ENCODE measurements at regions not wholly inside any gene's neighbourhood (a gene's known extent, or its start where the extent isn't known, plus 50 kb on each side); places are given as distances from the start of the nearest gene placed in this dataset.

DNA sequence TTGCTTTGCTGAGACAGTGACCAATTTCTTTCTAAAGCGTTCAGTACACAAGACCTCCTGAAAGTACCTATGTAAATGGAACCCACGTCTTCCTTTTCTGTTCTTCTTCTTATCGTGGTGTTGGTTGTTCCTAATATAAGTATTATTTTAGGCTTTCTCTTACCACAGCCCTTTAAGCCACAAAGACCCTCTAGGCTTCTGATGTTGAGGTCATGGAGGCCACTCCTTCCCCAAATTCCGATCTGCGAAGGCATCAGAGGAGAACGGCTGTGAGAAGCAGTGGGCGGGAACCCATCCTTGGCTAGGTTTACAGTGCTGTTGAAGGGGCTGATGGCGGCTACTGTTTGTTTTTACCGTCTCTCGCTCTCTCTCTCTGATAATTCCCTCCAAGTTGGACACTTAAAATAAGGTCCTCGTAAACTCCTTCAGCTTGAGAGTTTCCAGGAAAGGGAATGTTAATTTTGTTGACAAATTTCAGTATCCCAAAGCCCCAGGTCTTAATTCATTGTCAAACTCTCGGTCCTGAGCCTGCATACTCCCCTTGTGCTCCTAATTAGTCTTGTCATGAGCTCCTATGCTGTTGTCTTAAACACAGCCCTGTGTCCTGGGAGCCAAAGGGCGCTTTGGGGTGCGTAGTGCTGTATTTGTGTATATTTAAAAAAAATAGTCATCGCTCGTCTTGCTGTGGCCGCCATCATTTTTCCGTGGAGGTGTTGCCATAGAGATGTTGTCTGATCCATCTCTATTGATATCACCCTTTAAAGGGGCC lies 178.8 kb downstream of the OPA1 start:
- TF ChIP-seq, protein P1, sequence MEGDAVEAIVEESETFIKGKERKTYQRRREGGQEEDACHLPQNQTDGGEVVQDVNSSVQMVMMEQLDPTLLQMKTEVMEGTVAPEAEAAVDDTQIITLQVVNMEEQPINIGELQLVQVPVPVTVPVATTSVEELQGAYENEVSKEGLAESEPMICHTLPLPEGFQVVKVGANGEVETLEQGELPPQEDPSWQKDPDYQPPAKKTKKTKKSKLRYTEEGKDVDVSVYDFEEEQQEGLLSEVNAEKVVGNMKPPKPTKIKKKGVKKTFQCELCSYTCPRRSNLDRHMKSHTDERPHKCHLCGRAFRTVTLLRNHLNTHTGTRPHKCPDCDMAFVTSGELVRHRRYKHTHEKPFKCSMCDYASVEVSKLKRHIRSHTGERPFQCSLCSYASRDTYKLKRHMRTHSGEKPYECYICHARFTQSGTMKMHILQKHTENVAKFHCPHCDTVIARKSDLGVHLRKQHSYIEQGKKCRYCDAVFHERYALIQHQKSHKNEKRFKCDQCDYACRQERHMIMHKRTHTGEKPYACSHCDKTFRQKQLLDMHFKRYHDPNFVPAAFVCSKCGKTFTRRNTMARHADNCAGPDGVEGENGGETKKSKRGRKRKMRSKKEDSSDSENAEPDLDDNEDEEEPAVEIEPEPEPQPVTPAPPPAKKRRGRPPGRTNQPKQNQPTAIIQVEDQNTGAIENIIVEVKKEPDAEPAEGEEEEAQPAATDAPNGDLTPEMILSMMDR (IDR thresholded peaks at IDR 0.05; ENCODE audit: poor library complexity) = no peak
- no peak for TF ChIP-seq EZH2phosphoT487 (IDR thresholded peaks at IDR 0.05; ENCODE audit: low read depth, severe bottlenecking, unreplicated experiment)
- TF ChIP-seq EZH2 (IDR thresholded peaks at IDR 0.05; ENCODE audit: borderline replicate concordance) = no peak

Measured in hepatocyte (in vitro differentiated cells).